ENCODE measurements at regions not wholly inside any gene's neighbourhood (a gene's known extent, or its start where the extent isn't known, plus 50 kb on each side); places are given as distances from the start of the nearest gene placed in this dataset.
"Not testable (repeated sequence)": the region's sequence is repeated elsewhere in the genome, so short reads cannot be mapped to it uniquely, and the experiment has no call there.

- no peak overlapping the region for H3K27ac ChIP-seq (ENCODE audit: low read depth, low read length, poor library complexity, severe bottlenecking)
- DNase-seq (ENCODE audit: low spot score) = no peak
- ChIA-PET CTCF (no interaction called here), POLR2A (ENCODE audit: low non-redundant PET) (interaction anchor here (0.6 kb wide), 1 partner anchor 17 kb away, joined by 16 read pairs; no protein-coding TSS in a partner anchor)
- intact Hi-C loops (cut with micrococcal nuclease; ENCODE audit: unreplicated experiment) = no loop called here
- H3K4me1 ChIP-seq (ENCODE audit: insufficient read depth, low read length, poor library complexity, severe bottlenecking) = no peaks in the 10 kb centered on the region
- H3K4me3 ChIP-seq (ENCODE audit: low read depth, low read length, poor library complexity, severe bottlenecking) = no peak overlapping the region
- H3K27me3 ChIP-seq (replicated peaks; ENCODE audit: insufficient read depth, low read depth, low read length, poor library complexity) = peaks cover 34% of the 10 kb centered on the region
- TF ChIP-seq EZH2 (IDR thresholded peaks at IDR 0.05; ENCODE audit: borderline replicate concordance, low read depth, low read length, poor library complexity, severe bottlenecking) = no peak
- TF ChIP-seq, protein P1, sequence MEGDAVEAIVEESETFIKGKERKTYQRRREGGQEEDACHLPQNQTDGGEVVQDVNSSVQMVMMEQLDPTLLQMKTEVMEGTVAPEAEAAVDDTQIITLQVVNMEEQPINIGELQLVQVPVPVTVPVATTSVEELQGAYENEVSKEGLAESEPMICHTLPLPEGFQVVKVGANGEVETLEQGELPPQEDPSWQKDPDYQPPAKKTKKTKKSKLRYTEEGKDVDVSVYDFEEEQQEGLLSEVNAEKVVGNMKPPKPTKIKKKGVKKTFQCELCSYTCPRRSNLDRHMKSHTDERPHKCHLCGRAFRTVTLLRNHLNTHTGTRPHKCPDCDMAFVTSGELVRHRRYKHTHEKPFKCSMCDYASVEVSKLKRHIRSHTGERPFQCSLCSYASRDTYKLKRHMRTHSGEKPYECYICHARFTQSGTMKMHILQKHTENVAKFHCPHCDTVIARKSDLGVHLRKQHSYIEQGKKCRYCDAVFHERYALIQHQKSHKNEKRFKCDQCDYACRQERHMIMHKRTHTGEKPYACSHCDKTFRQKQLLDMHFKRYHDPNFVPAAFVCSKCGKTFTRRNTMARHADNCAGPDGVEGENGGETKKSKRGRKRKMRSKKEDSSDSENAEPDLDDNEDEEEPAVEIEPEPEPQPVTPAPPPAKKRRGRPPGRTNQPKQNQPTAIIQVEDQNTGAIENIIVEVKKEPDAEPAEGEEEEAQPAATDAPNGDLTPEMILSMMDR (conservative IDR thresholded peaks at IDR 0.05; ENCODE audit: low read depth, low read length) = no peak
- H3K9me3 ChIP-seq (ENCODE audit: low read depth, low read length, poor library complexity, severe bottlenecking) = no peaks in the 10 kb centered on the region
- no peaks in the 10 kb centered on the region for H3K36me3 ChIP-seq (ENCODE audit: insufficient read depth, low read length, poor library complexity, severe bottlenecking)
- no TSS peak for BruUV-seq (replicated peaks)
Observed at GRCh38 chr2:173524256-173524955, 169.7 kb downstream of the CDCA7 start.

GRCh38 chr2:173532732-173533531 is 178.3 kb downstream of the CDCA7 start:
- H3K36me3 ChIP-seq (ENCODE audit: insufficient read depth, low read length, poor library complexity, severe bottlenecking); H3K9me3 ChIP-seq (ENCODE audit: low read depth, low read length, poor library complexity, severe bottlenecking); BruUV-seq (replicated peaks); intact Hi-C loops (cut with micrococcal nuclease; ENCODE audit: unreplicated experiment); H3K27ac ChIP-seq (ENCODE audit: low read depth, low read length, poor library complexity, severe bottlenecking); H3K4me3 ChIP-seq (ENCODE audit: low read depth, low read length, poor library complexity, severe bottlenecking); CTCF ChIA-PET; DNase-seq (ENCODE audit: low spot score); H3K4me1 ChIP-seq (ENCODE audit: insufficient read depth, low read length, poor library complexity, severe bottlenecking); POLR2A ChIA-PET (ENCODE audit: low non-redundant PET): not testable (repeated sequence)
- peaks cover 36% of the 10 kb centered on the region for H3K27me3 ChIP-seq (replicated peaks; ENCODE audit: insufficient read depth, low read depth, low read length, poor library complexity)

GRCh38 chr2:173537694-173538093 is 183.0 kb downstream of the CDCA7 start:
- H3K4me1 ChIP-seq (ENCODE audit: insufficient read depth, low read length, poor library complexity, severe bottlenecking) = no peaks in the 10 kb centered on the region
- TF ChIP-seq EZH2 (IDR thresholded peaks at IDR 0.05; ENCODE audit: borderline replicate concordance, low read depth, low read length, poor library complexity, severe bottlenecking) = no peak
- TF ChIP-seq, protein P1 (conservative IDR thresholded peaks at IDR 0.05; ENCODE audit: low read depth, low read length) = no peak
- BruUV-seq (replicated peaks) = no TSS peak
- H3K9me3 ChIP-seq (ENCODE audit: low read depth, low read length, poor library complexity, severe bottlenecking) = no peaks in the 10 kb centered on the region
- intact Hi-C loops (cut with micrococcal nuclease; ENCODE audit: unreplicated experiment) = no loop called here
- no peak overlapping the region for H3K4me3 ChIP-seq (ENCODE audit: low read depth, low read length, poor library complexity, severe bottlenecking)
- CTCF ChIA-PET = no interaction called here
- POLR2A ChIA-PET (ENCODE audit: low non-redundant PET) = no interaction called here
- no peak for DNase-seq (ENCODE audit: low spot score)
- H3K27ac ChIP-seq (ENCODE audit: low read depth, low read length, poor library complexity, severe bottlenecking) = no peak overlapping the region
- peaks cover 36% of the 10 kb centered on the region for H3K27me3 ChIP-seq (replicated peaks; ENCODE audit: insufficient read depth, low read depth, low read length, poor library complexity)
- H3K36me3 ChIP-seq (ENCODE audit: insufficient read depth, low read length, poor library complexity, severe bottlenecking) = no peaks in the 10 kb centered on the region

Measured in A673 (cell line).